ENCODE measurements at regions not wholly inside any gene's neighbourhood (a gene's known extent, or its start where the extent isn't known, plus 50 kb on each side); places are given as distances from the start of the nearest gene placed in this dataset.
"Not testable (repeated sequence)": the region's sequence is repeated elsewhere in the genome, so short reads cannot be mapped to it uniquely, and the experiment has no call there.

DNA sequence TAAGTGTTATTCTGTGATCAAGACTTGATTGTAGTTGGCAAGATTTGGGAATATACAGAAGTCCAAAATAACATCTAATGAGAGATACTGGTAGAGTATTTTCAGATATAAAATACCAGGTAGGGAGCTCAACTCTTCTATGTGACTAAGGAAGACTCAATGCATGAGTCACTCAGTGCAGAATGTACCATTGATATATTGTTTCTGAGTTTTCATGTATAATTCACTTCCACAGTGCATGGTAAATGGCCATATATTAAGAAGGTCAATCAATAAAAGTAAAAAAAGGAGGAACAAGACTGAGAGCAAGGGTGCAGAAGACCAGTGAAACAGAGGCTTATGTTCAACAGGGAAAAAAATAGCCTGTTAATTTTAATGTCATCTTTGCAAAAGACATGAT is 1387.9 kb downstream of the CDH8 start:
- ChIA-PET POLR2A (no interaction called here), RAD21 (ENCODE audit: unreplicated experiment) (no interaction called here), CTCF (no interaction called here), SMC1A (ENCODE audit: uncharacterized antibody, unreplicated experiment) (no interaction called here)
- H3K9me3 ChIP-seq (replicated peaks; ENCODE audit: control insufficient read depth, insufficient read depth, low read length): no peaks in the 10 kb centered on the region
- H3K4me1 ChIP-seq (ENCODE audit: control insufficient read depth, insufficient read depth, low read length): no peaks in the 10 kb centered on the region
- no peak overlapping the region for H3K9ac ChIP-seq (ENCODE audit: control insufficient read depth, insufficient read depth, low read length)
- no peak overlapping the region for H3K4me3 ChIP-seq
- intact Hi-C loops (cut with micrococcal nuclease; ENCODE audit: unreplicated experiment): no loop called here
- no peaks in the 10 kb centered on the region for H3K27me3 ChIP-seq (replicated peaks in 1 of 2; ENCODE audit: control insufficient read depth in 2 of 2, insufficient read depth in 2 of 2, low read length in 1 of 2)
- H4K20me1 ChIP-seq (ENCODE audit: control insufficient read depth, insufficient read depth): no peaks in the 10 kb centered on the region
- no peak overlapping the region for H2AFZ ChIP-seq (ENCODE audit: control insufficient read depth, low read depth, low read length)
- TF ChIP-seq YY1 (IDR thresholded peaks at IDR 0.05; ENCODE audit: low read depth, low read length) (no peak), BACH1 (IDR thresholded peaks at IDR 0.05; ENCODE audit: borderline replicate concordance) (no peak), TAF1 (IDR thresholded peaks at IDR 0.05; ENCODE audit: borderline replicate concordance, low read depth, low read length) (no peak), RAD21 (IDR thresholded peaks at IDR 0.05; ENCODE audit: insufficient read depth, low read depth, low read length) (no peak), SMARCA5 (IDR thresholded peaks at IDR 0.05) (no peak), ZNF384 (IDR thresholded peaks at IDR 0.05; ENCODE audit: borderline replicate concordance, low read depth, low read length) (no peak), MTA2 (IDR thresholded peaks at IDR 0.05; ENCODE audit: low read depth) (no peak), FOS (IDR thresholded peaks at IDR 0.05; ENCODE audit: borderline replicate concordance, extremely low read depth, insufficient read length) (no peak), EGR1 (IDR thresholded peaks at IDR 0.05; ENCODE audit: borderline replicate concordance in 1 of 2, low read depth in 2 of 2, low read length in 2 of 2) (no peak), NFYB (IDR thresholded peaks at IDR 0.05; ENCODE audit: insufficient read depth, low read depth, low read length) (no peak)
- TF ChIP-seq, protein P1, sequence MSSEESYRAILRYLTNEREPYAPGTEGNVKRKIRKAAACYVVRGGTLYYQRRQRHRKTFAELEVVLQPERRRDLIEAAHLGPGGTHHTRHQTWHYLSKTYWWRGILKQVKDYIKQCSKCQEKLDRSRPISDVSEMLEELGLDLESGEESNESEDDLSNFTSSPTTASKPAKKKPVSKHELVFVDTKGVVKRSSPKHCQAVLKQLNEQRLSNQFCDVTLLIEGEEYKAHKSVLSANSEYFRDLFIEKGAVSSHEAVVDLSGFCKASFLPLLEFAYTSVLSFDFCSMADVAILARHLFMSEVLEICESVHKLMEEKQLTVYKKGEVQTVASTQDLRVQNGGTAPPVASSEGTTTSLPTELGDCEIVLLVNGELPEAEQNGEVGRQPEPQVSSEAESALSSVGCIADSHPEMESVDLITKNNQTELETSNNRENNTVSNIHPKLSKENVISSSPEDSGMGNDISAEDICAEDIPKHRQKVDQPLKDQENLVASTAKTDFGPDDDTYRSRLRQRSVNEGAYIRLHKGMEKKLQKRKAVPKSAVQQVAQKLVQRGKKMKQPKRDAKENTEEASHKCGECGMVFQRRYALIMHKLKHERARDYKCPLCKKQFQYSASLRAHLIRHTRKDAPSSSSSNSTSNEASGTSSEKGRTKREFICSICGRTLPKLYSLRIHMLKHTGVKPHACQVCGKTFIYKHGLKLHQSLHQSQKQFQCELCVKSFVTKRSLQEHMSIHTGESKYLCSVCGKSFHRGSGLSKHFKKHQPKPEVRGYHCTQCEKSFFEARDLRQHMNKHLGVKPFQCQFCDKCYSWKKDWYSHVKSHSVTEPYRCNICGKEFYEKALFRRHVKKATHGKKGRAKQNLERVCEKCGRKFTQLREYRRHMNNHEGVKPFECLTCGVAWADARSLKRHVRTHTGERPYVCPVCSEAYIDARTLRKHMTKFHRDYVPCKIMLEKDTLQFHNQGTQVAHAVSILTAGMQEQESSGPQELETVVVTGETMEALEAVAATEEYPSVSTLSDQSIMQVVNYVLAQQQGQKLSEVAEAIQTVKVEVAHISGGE (CRISPR knock-in tag; IDR thresholded peaks at IDR 0.05): no peak
- TF ChIP-seq, protein P2, sequence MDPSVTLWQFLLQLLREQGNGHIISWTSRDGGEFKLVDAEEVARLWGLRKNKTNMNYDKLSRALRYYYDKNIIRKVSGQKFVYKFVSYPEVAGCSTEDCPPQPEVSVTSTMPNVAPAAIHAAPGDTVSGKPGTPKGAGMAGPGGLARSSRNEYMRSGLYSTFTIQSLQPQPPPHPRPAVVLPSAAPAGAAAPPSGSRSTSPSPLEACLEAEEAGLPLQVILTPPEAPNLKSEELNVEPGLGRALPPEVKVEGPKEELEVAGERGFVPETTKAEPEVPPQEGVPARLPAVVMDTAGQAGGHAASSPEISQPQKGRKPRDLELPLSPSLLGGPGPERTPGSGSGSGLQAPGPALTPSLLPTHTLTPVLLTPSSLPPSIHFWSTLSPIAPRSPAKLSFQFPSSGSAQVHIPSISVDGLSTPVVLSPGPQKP (IDR thresholded peaks at IDR 0.05; ENCODE audit: low read depth, low read length): no peak
- TF ChIP-seq, protein P3, sequence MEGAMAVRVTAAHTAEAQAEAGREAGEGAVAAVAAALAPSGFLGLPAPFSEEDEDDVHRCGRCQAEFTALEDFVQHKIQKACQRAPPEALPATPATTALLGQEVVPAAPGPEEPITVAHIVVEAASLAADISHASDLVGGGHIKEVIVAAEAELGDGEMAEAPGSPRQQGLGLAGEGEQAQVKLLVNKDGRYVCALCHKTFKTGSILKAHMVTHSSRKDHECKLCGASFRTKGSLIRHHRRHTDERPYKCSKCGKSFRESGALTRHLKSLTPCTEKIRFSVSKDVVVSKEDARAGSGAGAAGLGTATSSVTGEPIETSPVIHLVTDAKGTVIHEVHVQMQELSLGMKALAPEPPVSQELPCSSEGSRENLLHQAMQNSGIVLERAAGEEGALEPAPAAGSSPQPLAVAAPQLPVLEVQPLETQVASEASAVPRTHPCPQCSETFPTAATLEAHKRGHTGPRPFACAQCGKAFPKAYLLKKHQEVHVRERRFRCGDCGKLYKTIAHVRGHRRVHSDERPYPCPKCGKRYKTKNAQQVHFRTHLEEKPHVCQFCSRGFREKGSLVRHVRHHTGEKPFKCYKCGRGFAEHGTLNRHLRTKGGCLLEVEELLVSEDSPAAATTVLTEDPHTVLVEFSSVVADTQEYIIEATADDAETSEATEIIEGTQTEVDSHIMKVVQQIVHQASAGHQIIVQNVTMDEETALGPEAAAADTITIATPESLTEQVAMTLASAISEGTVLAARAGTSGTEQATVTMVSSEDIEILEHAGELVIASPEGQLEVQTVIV (IDR thresholded peaks at IDR 0.05; ENCODE audit: borderline replicate concordance, partially characterized antibody): no peak
- H3K27ac ChIP-seq (ENCODE audit: control insufficient read depth, insufficient read depth): no peak overlapping the region
- no peak overlapping the region for H3K4me2 ChIP-seq (ENCODE audit: control insufficient read depth, insufficient read depth)
- ATAC-seq: no peak
- no peak for FAIRE-seq
- BruUV-seq (replicated peaks): no TSS peak
- no peak for DNase-seq (ENCODE audit: low read depth, low spot score)
- H3K36me3 ChIP-seq (ENCODE audit: control insufficient read depth in 2 of 2, insufficient read depth in 2 of 2, low read length in 1 of 2): no peaks in the 10 kb centered on the region
- in situ Hi-C loops (cut with MboI): no loop called here
- no peaks in the 10 kb centered on the region for H3K79me2 ChIP-seq (ENCODE audit: control insufficient read depth, insufficient read depth, low read length)

DNA sequence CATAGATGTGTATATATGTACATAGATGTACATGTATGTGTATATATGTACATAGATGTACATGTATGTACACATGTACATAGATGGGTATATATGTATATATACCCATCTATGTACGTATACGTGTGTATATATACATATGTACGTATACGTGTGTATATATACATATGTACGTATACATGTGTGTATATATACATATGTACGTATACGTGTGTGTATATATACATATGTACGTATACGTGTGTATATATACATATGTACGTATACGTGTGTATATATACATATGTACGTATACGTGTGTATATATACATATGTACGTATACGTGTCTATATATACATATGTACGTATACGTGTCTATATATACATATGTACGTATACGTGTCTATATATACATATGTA is 1388.8 kb downstream of the CDH8 start:
- in situ Hi-C loops (cut with MboI); H3K9me3 ChIP-seq (replicated peaks; ENCODE audit: control insufficient read depth, insufficient read depth, low read length); H3K79me2 ChIP-seq (ENCODE audit: control insufficient read depth, insufficient read depth, low read length); H4K20me1 ChIP-seq (ENCODE audit: control insufficient read depth, insufficient read depth); POLR2A ChIA-PET; H2AFZ ChIP-seq (ENCODE audit: control insufficient read depth, low read depth, low read length); CTCF ChIA-PET; H3K9ac ChIP-seq (ENCODE audit: control insufficient read depth, insufficient read depth, low read length); H3K36me3 ChIP-seq (ENCODE audit: control insufficient read depth in 2 of 2, insufficient read depth in 2 of 2, low read length in 1 of 2); H3K27me3 ChIP-seq (replicated peaks in 1 of 2; ENCODE audit: control insufficient read depth in 2 of 2, insufficient read depth in 2 of 2, low read length in 1 of 2); H3K4me1 ChIP-seq (ENCODE audit: control insufficient read depth, insufficient read depth, low read length); DNase-seq (ENCODE audit: low read depth, low spot score); ATAC-seq; H3K27ac ChIP-seq (ENCODE audit: control insufficient read depth, insufficient read depth); BruUV-seq (replicated peaks); H3K4me2 ChIP-seq (ENCODE audit: control insufficient read depth, insufficient read depth); RAD21 ChIA-PET (ENCODE audit: unreplicated experiment); SMC1A ChIA-PET (ENCODE audit: uncharacterized antibody, unreplicated experiment); FAIRE-seq; intact Hi-C loops (cut with micrococcal nuclease; ENCODE audit: unreplicated experiment); H3K4me3 ChIP-seq: not testable (repeated sequence)
- WGBS (ENCODE audit: insufficient coverage, insufficient replicate concordance, low lambda C conversion rate, missing lambda C conversion rate): 64% methylated on average over 15 of the region's 19 CpGs
